ENCODE measurements at regions not wholly inside any gene's neighbourhood (a gene's known extent, or its start where the extent isn't known, plus 50 kb on each side); places are given as distances from the start of the nearest gene placed in this dataset.

GRCh38 chr16:86203557-86204275, 304.8 kb downstream of the IRF8 start:
- DNase-seq: no peak

GRCh38 chr16:86205521-86206245, 304.6 kb upstream of the FOXF1 start:
- DNase-seq: no peak

GRCh38 chr16:86207350-86207749, 303.0 kb upstream of the FOXF1 start:
- no peak for DNase-seq

- DNase-seq: no peak
These were observed 301.1 kb upstream of the FOXF1 start for GRCh38 chr16:86209202-86209601.

GRCh38 chr16:86210403-86211193, 299.7 kb upstream of the FOXF1 start:
- DNase-seq: no peak

- DNase-seq: no peak
These were observed 299.1 kb upstream of the FOXF1 start for GRCh38 chr16:86211265-86211664.

- no peak for DNase-seq
These were observed 298.5 kb upstream of the FOXF1 start for GRCh38 chr16:86211800-86212199.

- DNase-seq: no peak
These were observed 297.5 kb upstream of the FOXF1 start for GRCh38 chr16:86212706-86213436.

- no peak for DNase-seq
These were observed 296.7 kb upstream of the FOXF1 start for GRCh38 chr16:86213437-86214205.

- no peak for DNase-seq
These were observed 295.7 kb upstream of the FOXF1 start for GRCh38 chr16:86214326-86215232.

- DNase-seq: no peak
These were observed 294.9 kb upstream of the FOXF1 start for GRCh38 chr16:86215233-86215978.

- no peak for DNase-seq
These were observed 294.2 kb upstream of the FOXF1 start for GRCh38 chr16:86215979-86216585.

- no peak for DNase-seq
These were observed 293.7 kb upstream of the FOXF1 start for GRCh38 chr16:86216591-86216990.

GRCh38 chr16:86217001-86217890, 293.1 kb upstream of the FOXF1 start:
- no peak for DNase-seq

- no peak for DNase-seq
These were observed 292.4 kb upstream of the FOXF1 start for GRCh38 chr16:86217891-86218270.

GRCh38 chr16:86218479-86219170, 291.7 kb upstream of the FOXF1 start:
- DNase-seq: no peak

GRCh38 chr16:86219655-86220445, 290.5 kb upstream of the FOXF1 start:
- no peak for DNase-seq
